HCT116 (cell line): ENCODE measurements at regions not wholly inside any gene's neighbourhood (a gene's known extent, or its start where the extent isn't known, plus 50 kb on each side); places are given as distances from the start of the nearest gene placed in this dataset.

Experiments used
- ATF3 ChIP-seq: IDR thresholded peaks from 2 replicates; pipeline ENCODE4 v1.6.1; 2012
- CBX3 ChIP-seq: IDR thresholded peaks from 2 replicates; pipeline ENCODE4 v1.6.1; 2012; ENCODE audit warnings: low read depth
- EZH2 ChIP-seq: fragments of 200-600 bp; sonication (generic); IDR thresholded peaks from 2 replicates; pipeline ENCODE4 v1.6.1; 2017; ENCODE audit warnings: antibody characterized with exemption, mixed run types
- EZH2phosphoT487 ChIP-seq: fragments of 200-600 bp; IDR thresholded peaks from 2 replicates; pipeline ENCODE4 v1.6.1; 2018; ENCODE audit warnings: antibody characterized with exemption, borderline replicate concordance
- POLR2A ChIP-seq: IDR thresholded peaks from 2 replicates; pipeline ENCODE4 v1.7.0; 2011; ENCODE audit warnings: borderline replicate concordance; ENCODE audit not compliant: insufficient read depth, insufficient read length; ENCODE audit errors: extremely low read depth
- POLR2AphosphoS5 ChIP-seq: IDR thresholded peaks from 2 replicates; pipeline ENCODE4 v1.6.1; 2011; ENCODE audit warnings: mild to moderate bottlenecking, low read depth, low read length, moderate library complexity
- RAD21 ChIP-seq: IDR thresholded peaks from 2 replicates; pipeline ENCODE4 v1.6.1; 2012; ENCODE audit warnings: low read depth, mild to moderate bottlenecking
- REST ChIP-seq: IDR thresholded peaks from 2 replicates; pipeline ENCODE4 v1.6.1; 2012; ENCODE audit warnings: low read depth
- SIN3A ChIP-seq: IDR thresholded peaks from 2 replicates; pipeline ENCODE4 v1.6.1; 2012; ENCODE audit warnings: low read depth
- SP1 ChIP-seq: IDR thresholded peaks from 2 replicates; pipeline ENCODE4 v1.6.1; 2012; ENCODE audit warnings: low read depth
- ZNF274 ChIP-seq: fragments of 200-500 bp; sonication (Bioruptor generic); IDR thresholded peaks from 2 replicates; pipeline ENCODE4 v1.6.1; 2014; ENCODE audit warnings: mild to moderate bottlenecking, low read depth, low read length, inconsistent platforms
- TF ChIP-seq, protein P1 (sequence below), 3 experiments: fragments of 200-600 bp in 1 of 3; sonication (generic) in 1 of 3; IDR thresholded peaks in 2 of 3; conservative IDR thresholded peaks in 1 of 3; 2 replicates each; pipeline ENCODE4 v1.5.1; 2012 to 2017; ENCODE audit warnings: low read depth in 2 of 3, low read length in 2 of 3, antibody characterized with exemption in 1 of 3, borderline replicate concordance in 1 of 3, control low read depth in 1 of 3, mild to moderate bottlenecking in 1 of 3, mixed read lengths in 1 of 3, mixed run types in 1 of 3, moderate library complexity in 1 of 3; ENCODE audit not compliant: insufficient read depth in 1 of 3

DNA sequence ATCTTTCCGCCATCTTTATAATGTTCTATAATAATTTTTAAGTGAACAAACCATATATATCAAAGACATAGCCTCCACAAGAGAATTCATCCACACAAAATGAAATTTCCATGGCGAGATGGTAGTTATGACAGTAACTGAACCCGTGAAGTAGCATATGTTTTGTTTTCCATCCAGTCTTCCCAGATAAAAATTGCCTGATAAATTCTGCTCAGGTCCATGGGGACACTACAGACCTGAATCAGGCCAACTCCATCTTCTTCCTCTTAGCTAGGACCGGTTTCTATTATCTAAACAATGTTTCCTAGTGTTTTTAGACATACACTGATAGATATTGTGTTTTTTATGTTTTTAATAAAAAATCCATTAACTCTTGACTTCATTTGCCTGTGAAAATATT, 235.7 kb downstream of the PLK2 start:
- TF ChIP-seq, protein P1, sequence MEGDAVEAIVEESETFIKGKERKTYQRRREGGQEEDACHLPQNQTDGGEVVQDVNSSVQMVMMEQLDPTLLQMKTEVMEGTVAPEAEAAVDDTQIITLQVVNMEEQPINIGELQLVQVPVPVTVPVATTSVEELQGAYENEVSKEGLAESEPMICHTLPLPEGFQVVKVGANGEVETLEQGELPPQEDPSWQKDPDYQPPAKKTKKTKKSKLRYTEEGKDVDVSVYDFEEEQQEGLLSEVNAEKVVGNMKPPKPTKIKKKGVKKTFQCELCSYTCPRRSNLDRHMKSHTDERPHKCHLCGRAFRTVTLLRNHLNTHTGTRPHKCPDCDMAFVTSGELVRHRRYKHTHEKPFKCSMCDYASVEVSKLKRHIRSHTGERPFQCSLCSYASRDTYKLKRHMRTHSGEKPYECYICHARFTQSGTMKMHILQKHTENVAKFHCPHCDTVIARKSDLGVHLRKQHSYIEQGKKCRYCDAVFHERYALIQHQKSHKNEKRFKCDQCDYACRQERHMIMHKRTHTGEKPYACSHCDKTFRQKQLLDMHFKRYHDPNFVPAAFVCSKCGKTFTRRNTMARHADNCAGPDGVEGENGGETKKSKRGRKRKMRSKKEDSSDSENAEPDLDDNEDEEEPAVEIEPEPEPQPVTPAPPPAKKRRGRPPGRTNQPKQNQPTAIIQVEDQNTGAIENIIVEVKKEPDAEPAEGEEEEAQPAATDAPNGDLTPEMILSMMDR (IDR thresholded peaks at IDR 0.05 in 2 of 3, conservative IDR thresholded peaks at IDR 0.05 in 1 of 3; ENCODE audit: borderline replicate concordance in 1 of 3, insufficient read depth in 1 of 3, low read depth in 2 of 3, low read length in 2 of 3), result no peak
- TF ChIP-seq POLR2A (no peak), SP1 (no peak), EZH2 (no peak), POLR2AphosphoS5 (no peak), RAD21 (no peak), REST (no peak), SIN3A (no peak), ATF3 (no peak), CBX3 (no peak), ZNF274 (no peak), EZH2phosphoT487 (no peak)
